Hepatic stellate cell (primary cell): ENCODE measurements at regions not wholly inside any gene's neighbourhood (a gene's known extent, or its start where the extent isn't known, plus 50 kb on each side); places are given as distances from the start of the nearest gene placed in this dataset.
"Not testable (repeated sequence)": the region's sequence is repeated elsewhere in the genome, so short reads cannot be mapped to it uniquely, and the experiment has no call there.

Experiments used
- DNase-seq: peaks from one replicate; pipeline ENCODE4 v3.0.0; 2011; ENCODE audit warnings: low spot score

- no peak for DNase-seq
Observed at GRCh38 chr5:109989994-109990722, 300.4 kb downstream of the MAN2A1 start.

- DNase-seq: no peak
Observed at GRCh38 chr5:109990723-109991359, 301.1 kb downstream of the MAN2A1 start.

GRCh38 chr5:109992264-109992915 is 302.7 kb downstream of the MAN2A1 start:
- no peak for DNase-seq

GRCh38 chr5:109994135-109994534 is 304.4 kb downstream of the MAN2A1 start:
- no peak for DNase-seq

- no peak for DNase-seq
Observed at GRCh38 chr5:109996246-109996645, 306.5 kb downstream of the MAN2A1 start.

GRCh38 chr5:109997161-109997560 is 307.4 kb downstream of the MAN2A1 start:
- DNase-seq: no peak

GRCh38 chr5:109998208-109998607 is 308.5 kb downstream of the MAN2A1 start:
- DNase-seq: no peak

GRCh38 chr5:109998726-109999125 is 309.0 kb downstream of the MAN2A1 start:
- DNase-seq: no peak

GRCh38 chr5:110001648-110002047 is 311.9 kb downstream of the MAN2A1 start:
- no peak for DNase-seq

GRCh38 chr5:110002652-110003051 is 312.9 kb downstream of the MAN2A1 start:
- no peak for DNase-seq

- DNase-seq: not testable (repeated sequence)
Observed at GRCh38 chr5:110005907-110006562, 316.3 kb downstream of the MAN2A1 start.

GRCh38 chr5:110007101-110007500 is 317.4 kb downstream of the MAN2A1 start:
- DNase-seq: no peak

- no peak for DNase-seq
Observed at GRCh38 chr5:110008131-110008530, 318.4 kb downstream of the MAN2A1 start.

- no peak for DNase-seq
Observed at GRCh38 chr5:110012145-110012544, 322.4 kb downstream of the MAN2A1 start.

GRCh38 chr5:110013017-110013416 is 323.3 kb downstream of the MAN2A1 start:
- DNase-seq: no peak

GRCh38 chr5:110017854-110018253 is 328.1 kb downstream of the MAN2A1 start:
- no peak for DNase-seq

- DNase-seq: no peak
Observed at GRCh38 chr5:110018509-110018908, 328.8 kb downstream of the MAN2A1 start.

- DNase-seq: no peak
Observed at GRCh38 chr5:110019119-110019518, 329.4 kb downstream of the MAN2A1 start.

- no peak for DNase-seq
Observed at GRCh38 chr5:110019780-110020179, 330.1 kb downstream of the MAN2A1 start.

- DNase-seq: no peak
Observed at GRCh38 chr5:110021251-110021650, 331.5 kb downstream of the MAN2A1 start.

- no peak for DNase-seq
Observed at GRCh38 chr5:110025160-110025559, 335.4 kb downstream of the MAN2A1 start.

GRCh38 chr5:110027527-110028322 is 338.0 kb downstream of the MAN2A1 start:
- DNase-seq: no peak
